ENCODE measurements at regions not wholly inside any gene's neighbourhood (a gene's known extent, or its start where the extent isn't known, plus 50 kb on each side); places are given as distances from the start of the nearest gene placed in this dataset.

GRCh38 chr5:63803165-63803564, 159.1 kb downstream of the HTR1A start:
- no peaks in the 10 kb centered on the region for H3K9me3 ChIP-seq (ENCODE audit: insufficient read depth, low read length)
- no peaks in the 10 kb centered on the region for H3K27me3 ChIP-seq (ENCODE audit: low read depth, low read length)
- H3K4me3 ChIP-seq (ENCODE audit: low read length) = no peak overlapping the region
- no peaks in the 10 kb centered on the region for H3K79me2 ChIP-seq (ENCODE audit: low read length)
- no peak overlapping the region for H3K27ac ChIP-seq (ENCODE audit: low read length)
- H4K20me1 ChIP-seq (ENCODE audit: insufficient read depth, low read length) = no peaks in the 10 kb centered on the region
- no peak overlapping the region for H2AFZ ChIP-seq (ENCODE audit: low read depth, low read length)
- H3K9ac ChIP-seq (ENCODE audit: low read length) = no peak overlapping the region
- H3K4me1 ChIP-seq (ENCODE audit: low read length) = no peaks in the 10 kb centered on the region
- TF ChIP-seq EZH2phosphoT487 (IDR thresholded peaks at IDR 0.05; ENCODE audit: low read depth) (no peak), CTCF (IDR thresholded peaks at IDR 0.05; ENCODE audit: low read depth, low read length) (no peak)
- H3K4me2 ChIP-seq (ENCODE audit: low read length) = no peak overlapping the region
- no peaks in the 10 kb centered on the region for H3K36me3 ChIP-seq (replicated peaks; ENCODE audit: low read depth, low read length)

GRCh38 chr5:63794979-63795378, 167.3 kb downstream of the HTR1A start:
- Histone ChIP-seq H3K9me3 (ENCODE audit: insufficient read depth, low read length) (no peaks in the 10 kb centered on the region), H3K9ac (ENCODE audit: low read length) (no peak overlapping the region), H3K27ac (ENCODE audit: low read length) (no peak overlapping the region), H3K4me2 (ENCODE audit: low read length) (no peak overlapping the region), H3K4me3 (ENCODE audit: low read length) (no peak overlapping the region), H3K4me1 (ENCODE audit: low read length) (no peaks in the 10 kb centered on the region), H3K79me2 (ENCODE audit: low read length) (no peaks in the 10 kb centered on the region), H3K36me3 (replicated peaks; ENCODE audit: low read depth, low read length) (no peaks in the 10 kb centered on the region), H2AFZ (ENCODE audit: low read depth, low read length) (no peak overlapping the region), H3K27me3 (ENCODE audit: low read depth, low read length) (no peaks in the 10 kb centered on the region), H4K20me1 (ENCODE audit: insufficient read depth, low read length) (no peaks in the 10 kb centered on the region)
- no peak for TF ChIP-seq CTCF (IDR thresholded peaks at IDR 0.05; ENCODE audit: low read depth, low read length)
- TF ChIP-seq EZH2phosphoT487 (IDR thresholded peaks at IDR 0.05; ENCODE audit: low read depth) = no peak

- Histone ChIP-seq H3K9ac (ENCODE audit: low read length) (no peak overlapping the region), H3K9me3 (ENCODE audit: insufficient read depth, low read length) (no peaks in the 10 kb centered on the region), H3K79me2 (ENCODE audit: low read length) (no peaks in the 10 kb centered on the region), H4K20me1 (ENCODE audit: insufficient read depth, low read length) (no peaks in the 10 kb centered on the region), H3K4me2 (ENCODE audit: low read length) (no peak overlapping the region), H3K36me3 (replicated peaks; ENCODE audit: low read depth, low read length) (no peaks in the 10 kb centered on the region), H3K27ac (ENCODE audit: low read length) (no peak overlapping the region), H3K4me1 (ENCODE audit: low read length) (no peaks in the 10 kb centered on the region), H3K27me3 (ENCODE audit: low read depth, low read length) (no peaks in the 10 kb centered on the region), H2AFZ (ENCODE audit: low read depth, low read length) (no peak overlapping the region), H3K4me3 (ENCODE audit: low read length) (no peak overlapping the region)
- TF ChIP-seq CTCF (IDR thresholded peaks at IDR 0.05; ENCODE audit: low read depth, low read length) (no peak), EZH2phosphoT487 (IDR thresholded peaks at IDR 0.05; ENCODE audit: low read depth) (no peak)
These were observed 167.9 kb downstream of the HTR1A start for GRCh38 chr5:63794296-63794695.

- no peaks in the 10 kb centered on the region for H3K79me2 ChIP-seq (ENCODE audit: low read length)
- no peaks in the 10 kb centered on the region for H4K20me1 ChIP-seq (ENCODE audit: insufficient read depth, low read length)
- no peaks in the 10 kb centered on the region for H3K9me3 ChIP-seq (ENCODE audit: insufficient read depth, low read length)
- H3K36me3 ChIP-seq (replicated peaks; ENCODE audit: low read depth, low read length) = no peaks in the 10 kb centered on the region
- no peak overlapping the region for H3K4me2 ChIP-seq (ENCODE audit: low read length)
- no peak overlapping the region for H3K4me3 ChIP-seq (ENCODE audit: low read length)
- H3K27me3 ChIP-seq (ENCODE audit: low read depth, low read length) = no peaks in the 10 kb centered on the region
- no peak overlapping the region for H3K27ac ChIP-seq (ENCODE audit: low read length)
- no peak overlapping the region for H2AFZ ChIP-seq (ENCODE audit: low read depth, low read length)
- no peak overlapping the region for H3K9ac ChIP-seq (ENCODE audit: low read length)
- H3K4me1 ChIP-seq (ENCODE audit: low read length) = no peaks in the 10 kb centered on the region
- TF ChIP-seq EZH2phosphoT487 (IDR thresholded peaks at IDR 0.05; ENCODE audit: low read depth) (no peak), CTCF (IDR thresholded peaks at IDR 0.05; ENCODE audit: low read depth, low read length) (no peak)
These were observed 187.3 kb downstream of the HTR1A start for GRCh38 chr5:63774939-63775338.
